ENCODE measurements at regions not wholly inside any gene's neighbourhood (a gene's known extent, or its start where the extent isn't known, plus 50 kb on each side); places are given as distances from the start of the nearest gene placed in this dataset.

- peaks cover 5% of the 10 kb centered on the region; the same call in 2 of the 3 replicates for H3K4me1 Mint-ChIP-seq
- Histone ChIP-seq H3K4me1 (ENCODE audit: insufficient read depth) (peaks cover 18% of the 10 kb centered on the region; the same call in 1 of the 2 replicates), H3K4me2 (no peak overlapping the region), H3K36me3 (ENCODE audit: insufficient read depth) (no peaks in the 10 kb centered on the region), H4K20me1 (replicated peaks; ENCODE audit: insufficient read depth) (no peaks in the 10 kb centered on the region), H3K9me2 (ENCODE audit: insufficient read depth) (no peaks in the 10 kb centered on the region), H3K27ac (ENCODE audit: low read depth) (no peak overlapping the region), H3K4me3 (no peak overlapping the region), H2AFZ (no peak overlapping the region), H3K79me2 (replicated peaks; ENCODE audit: insufficient read depth) (no peaks in the 10 kb centered on the region), H3F3A (replicated peaks; ENCODE audit: low read depth) (no peaks in the 10 kb centered on the region), H3K27me3 (ENCODE audit: insufficient read depth) (no peaks in the 10 kb centered on the region)
- no peak for DNase-seq (ENCODE audit: low spot score)
- ATAC-seq = no peak
- TF ChIP-seq ZNF331 (CRISPR knock-in tag; IDR thresholded peaks at IDR 0.05; ENCODE audit: low read depth) (no peak), EZH2phosphoT487 (IDR thresholded peaks at IDR 0.05; ENCODE audit: unreplicated experiment) (no peak), JUNB (IDR thresholded peaks at IDR 0.05; ENCODE audit: unreplicated experiment) (no peak), CREB1 (CRISPR knock-in tag; IDR thresholded peaks at IDR 0.05; ENCODE audit: low read depth) (no peak), POLR2AphosphoS5 (IDR thresholded peaks at IDR 0.05; ENCODE audit: low read depth) (no peak)
- H3K4me3 Mint-ChIP-seq = no peak overlapping the region
- H3K36me3 Mint-ChIP-seq (ENCODE audit: low read depth) = no peaks in the 10 kb centered on the region
- no peaks in the 10 kb centered on the region for H3K27me3 Mint-ChIP-seq (ENCODE audit: insufficient read depth, low read depth, poor library complexity)
- no peaks in the 10 kb centered on the region for H3K9me3 Mint-ChIP-seq
- H3K27ac Mint-ChIP-seq = no peak overlapping the region
Measured at GRCh38 chr3:29141918-29142275, 139.0 kb upstream of the RBMS3 start.

- Mint-ChIP-seq H3K4me1 (peaks cover 5% of the 10 kb centered on the region; the same call in 2 of the 3 replicates), H3K9me3 (no peaks in the 10 kb centered on the region), H3K27me3 (ENCODE audit: insufficient read depth, low read depth, poor library complexity) (no peaks in the 10 kb centered on the region), H3K36me3 (ENCODE audit: low read depth) (no peaks in the 10 kb centered on the region), H3K27ac (no peak overlapping the region), H3K4me3 (no peak overlapping the region)
- Histone ChIP-seq H2AFZ (no peak overlapping the region), H3K36me3 (ENCODE audit: insufficient read depth) (no peaks in the 10 kb centered on the region), H3K4me3 (no peak overlapping the region), H3F3A (replicated peaks; ENCODE audit: low read depth) (no peaks in the 10 kb centered on the region), H3K27ac (ENCODE audit: low read depth) (no peak overlapping the region), H3K4me2 (no peak overlapping the region), H3K27me3 (ENCODE audit: insufficient read depth) (no peaks in the 10 kb centered on the region), H3K4me1 (ENCODE audit: insufficient read depth) (peaks cover 18% of the 10 kb centered on the region; the same call in 1 of the 2 replicates), H3K79me2 (replicated peaks; ENCODE audit: insufficient read depth) (no peaks in the 10 kb centered on the region), H3K9me2 (ENCODE audit: insufficient read depth) (no peaks in the 10 kb centered on the region), H4K20me1 (replicated peaks; ENCODE audit: insufficient read depth) (no peaks in the 10 kb centered on the region)
- ATAC-seq = no peak
- no peak for DNase-seq (ENCODE audit: low spot score)
- TF ChIP-seq JUNB (IDR thresholded peaks at IDR 0.05; ENCODE audit: unreplicated experiment) = no peak
- no peak for TF ChIP-seq EZH2 (IDR thresholded peaks at IDR 0.05; ENCODE audit: low read depth, unreplicated experiment)
- TF ChIP-seq, protein P1, sequence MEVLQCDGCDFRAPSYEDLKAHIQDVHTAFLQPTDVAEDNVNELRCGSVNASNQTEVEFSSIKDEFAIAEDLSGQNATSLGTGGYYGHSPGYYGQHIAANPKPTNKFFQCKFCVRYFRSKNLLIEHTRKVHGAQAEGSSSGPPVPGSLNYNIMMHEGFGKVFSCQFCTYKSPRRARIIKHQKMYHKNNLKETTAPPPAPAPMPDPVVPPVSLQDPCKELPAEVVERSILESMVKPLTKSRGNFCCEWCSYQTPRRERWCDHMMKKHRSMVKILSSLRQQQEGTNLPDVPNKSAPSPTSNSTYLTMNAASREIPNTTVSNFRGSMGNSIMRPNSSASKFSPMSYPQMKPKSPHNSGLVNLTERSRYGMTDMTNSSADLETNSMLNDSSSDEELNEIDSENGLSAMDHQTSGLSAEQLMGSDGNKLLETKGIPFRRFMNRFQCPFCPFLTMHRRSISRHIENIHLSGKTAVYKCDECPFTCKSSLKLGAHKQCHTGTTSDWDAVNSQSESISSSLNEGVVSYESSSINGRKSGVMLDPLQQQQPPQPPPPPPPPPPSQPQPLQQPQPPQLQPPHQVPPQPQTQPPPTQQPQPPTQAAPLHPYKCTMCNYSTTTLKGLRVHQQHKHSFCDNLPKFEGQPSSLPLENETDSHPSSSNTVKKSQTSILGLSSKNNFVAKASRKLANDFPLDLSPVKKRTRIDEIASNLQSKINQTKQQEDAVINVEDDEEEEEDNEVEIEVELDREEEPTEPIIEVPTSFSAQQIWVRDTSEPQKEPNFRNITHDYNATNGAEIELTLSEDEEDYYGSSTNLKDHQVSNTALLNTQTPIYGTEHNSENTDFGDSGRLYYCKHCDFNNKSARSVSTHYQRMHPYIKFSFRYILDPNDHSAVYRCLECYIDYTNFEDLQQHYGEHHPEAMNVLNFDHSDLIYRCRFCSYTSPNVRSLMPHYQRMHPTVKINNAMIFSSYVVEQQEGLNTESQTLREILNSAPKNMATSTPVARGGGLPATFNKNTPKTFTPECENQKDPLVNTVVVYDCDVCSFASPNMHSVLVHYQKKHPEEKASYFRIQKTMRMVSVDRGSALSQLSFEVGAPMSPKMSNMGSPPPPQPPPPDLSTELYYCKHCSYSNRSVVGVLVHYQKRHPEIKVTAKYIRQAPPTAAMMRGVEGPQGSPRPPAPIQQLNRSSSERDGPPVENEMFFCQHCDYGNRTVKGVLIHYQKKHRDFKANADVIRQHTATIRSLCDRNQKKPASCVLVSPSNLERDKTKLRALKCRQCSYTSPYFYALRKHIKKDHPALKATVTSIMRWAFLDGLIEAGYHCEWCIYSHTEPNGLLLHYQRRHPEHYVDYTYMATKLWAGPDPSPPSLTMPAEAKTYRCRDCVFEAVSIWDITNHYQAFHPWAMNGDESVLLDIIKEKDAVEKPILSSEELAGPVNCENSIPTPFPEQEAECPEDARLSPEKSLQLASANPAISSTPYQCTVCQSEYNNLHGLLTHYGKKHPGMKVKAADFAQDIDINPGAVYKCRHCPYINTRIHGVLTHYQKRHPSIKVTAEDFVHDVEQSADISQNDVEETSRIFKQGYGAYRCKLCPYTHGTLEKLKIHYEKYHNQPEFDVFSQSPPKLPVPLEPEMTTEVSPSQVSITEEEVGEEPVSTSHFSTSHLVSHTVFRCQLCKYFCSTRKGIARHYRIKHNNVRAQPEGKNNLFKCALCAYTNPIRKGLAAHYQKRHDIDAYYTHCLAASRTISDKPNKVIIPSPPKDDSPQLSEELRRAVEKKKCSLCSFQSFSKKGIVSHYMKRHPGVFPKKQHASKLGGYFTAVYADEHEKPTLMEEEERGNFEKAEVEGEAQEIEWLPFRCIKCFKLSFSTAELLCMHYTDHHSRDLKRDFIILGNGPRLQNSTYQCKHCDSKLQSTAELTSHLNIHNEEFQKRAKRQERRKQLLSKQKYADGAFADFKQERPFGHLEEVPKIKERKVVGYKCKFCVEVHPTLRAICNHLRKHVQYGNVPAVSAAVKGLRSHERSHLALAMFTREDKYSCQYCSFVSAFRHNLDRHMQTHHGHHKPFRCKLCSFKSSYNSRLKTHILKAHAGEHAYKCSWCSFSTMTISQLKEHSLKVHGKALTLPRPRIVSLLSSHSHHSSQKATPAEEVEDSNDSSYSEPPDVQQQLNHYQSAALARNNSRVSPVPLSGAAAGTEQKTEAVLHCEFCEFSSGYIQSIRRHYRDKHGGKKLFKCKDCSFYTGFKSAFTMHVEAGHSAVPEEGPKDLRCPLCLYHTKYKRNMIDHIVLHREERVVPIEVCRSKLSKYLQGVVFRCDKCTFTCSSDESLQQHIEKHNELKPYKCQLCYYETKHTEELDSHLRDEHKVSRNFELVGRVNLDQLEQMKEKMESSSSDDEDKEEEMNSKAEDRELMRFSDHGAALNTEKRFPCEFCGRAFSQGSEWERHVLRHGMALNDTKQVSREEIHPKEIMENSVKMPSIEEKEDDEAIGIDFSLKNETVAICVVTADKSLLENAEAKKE (CRISPR knock-in tag; IDR thresholded peaks at IDR 0.05) = no peak
- no peak for TF ChIP-seq REST (IDR thresholded peaks at IDR 0.05; ENCODE audit: unreplicated experiment)
- TF ChIP-seq, protein P2, sequence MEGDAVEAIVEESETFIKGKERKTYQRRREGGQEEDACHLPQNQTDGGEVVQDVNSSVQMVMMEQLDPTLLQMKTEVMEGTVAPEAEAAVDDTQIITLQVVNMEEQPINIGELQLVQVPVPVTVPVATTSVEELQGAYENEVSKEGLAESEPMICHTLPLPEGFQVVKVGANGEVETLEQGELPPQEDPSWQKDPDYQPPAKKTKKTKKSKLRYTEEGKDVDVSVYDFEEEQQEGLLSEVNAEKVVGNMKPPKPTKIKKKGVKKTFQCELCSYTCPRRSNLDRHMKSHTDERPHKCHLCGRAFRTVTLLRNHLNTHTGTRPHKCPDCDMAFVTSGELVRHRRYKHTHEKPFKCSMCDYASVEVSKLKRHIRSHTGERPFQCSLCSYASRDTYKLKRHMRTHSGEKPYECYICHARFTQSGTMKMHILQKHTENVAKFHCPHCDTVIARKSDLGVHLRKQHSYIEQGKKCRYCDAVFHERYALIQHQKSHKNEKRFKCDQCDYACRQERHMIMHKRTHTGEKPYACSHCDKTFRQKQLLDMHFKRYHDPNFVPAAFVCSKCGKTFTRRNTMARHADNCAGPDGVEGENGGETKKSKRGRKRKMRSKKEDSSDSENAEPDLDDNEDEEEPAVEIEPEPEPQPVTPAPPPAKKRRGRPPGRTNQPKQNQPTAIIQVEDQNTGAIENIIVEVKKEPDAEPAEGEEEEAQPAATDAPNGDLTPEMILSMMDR (conservative IDR thresholded peaks at IDR 0.05; ENCODE audit: low read depth in 2 of 2) = no peak
- TF ChIP-seq ZNF114 (CRISPR knock-in tag; IDR thresholded peaks at IDR 0.05) = no peak
Measured at GRCh38 chr3:29143151-29143550, 137.7 kb upstream of the RBMS3 start.
